ENCODE measurements at regions not wholly inside any gene's neighbourhood (a gene's known extent, or its start where the extent isn't known, plus 50 kb on each side); places are given as distances from the start of the nearest gene placed in this dataset.

GRCh38 chr2:199581935-199582360 lies 124.2 kb upstream of the SATB2 start:
- Histone ChIP-seq H3K27me3 (ENCODE audit: control insufficient read depth, insufficient read depth, low read length) (no peaks in the 10 kb centered on the region), H3K36me3 (ENCODE audit: control insufficient read depth, insufficient read depth, low read length) (no peaks in the 10 kb centered on the region), H3K4me3 (ENCODE audit: low read depth, low read length) (no peak overlapping the region)
- no peak for DNase-seq (ENCODE audit: low read depth)
- TF ChIP-seq CTCF (IDR thresholded peaks at IDR 0.05; ENCODE audit: insufficient read depth, low read length, poor library complexity, severe bottlenecking) = no peak

GRCh38 chr2:199581408-199581807 lies 123.7 kb upstream of the SATB2 start:
- Histone ChIP-seq H3K4me3 (ENCODE audit: low read depth, low read length) (no peak overlapping the region), H3K27me3 (ENCODE audit: control insufficient read depth, insufficient read depth, low read length) (no peaks in the 10 kb centered on the region)
- no peak for DNase-seq (ENCODE audit: low read depth)

GRCh38 chr2:199575416-199575815 lies 117.7 kb upstream of the SATB2 start:
- DNase-seq (ENCODE audit: low read depth) = no peak
- Histone ChIP-seq H3K27me3 (ENCODE audit: control insufficient read depth, insufficient read depth, low read length) (no peaks in the 10 kb centered on the region), H3K4me3 (ENCODE audit: low read depth, low read length) (no peak overlapping the region), H3K36me3 (ENCODE audit: control insufficient read depth, insufficient read depth, low read length) (no peaks in the 10 kb centered on the region)
- TF ChIP-seq CTCF (IDR thresholded peaks at IDR 0.05; ENCODE audit: insufficient read depth, low read length, poor library complexity, severe bottlenecking) = no peak

More at GRCh38 chr2:199581408-199581807, 123.7 kb upstream of the SATB2 start:
- no peak for TF ChIP-seq CTCF (IDR thresholded peaks at IDR 0.05; ENCODE audit: insufficient read depth, low read length, poor library complexity, severe bottlenecking)
- no peaks in the 10 kb centered on the region for H3K36me3 ChIP-seq (ENCODE audit: control insufficient read depth, insufficient read depth, low read length)

GRCh38 chr2:199572571-199572970 lies 114.8 kb upstream of the SATB2 start:
- H3K4me3 ChIP-seq (ENCODE audit: low read depth, low read length) = no peak overlapping the region
- H3K36me3 ChIP-seq (ENCODE audit: control insufficient read depth, insufficient read depth, low read length) = no peaks in the 10 kb centered on the region
- DNase-seq (ENCODE audit: low read depth) = no peak
- no peaks in the 10 kb centered on the region for H3K27me3 ChIP-seq (ENCODE audit: control insufficient read depth, insufficient read depth, low read length)
- TF ChIP-seq CTCF (IDR thresholded peaks at IDR 0.05; ENCODE audit: insufficient read depth, low read length, poor library complexity, severe bottlenecking) = no peak

GRCh38 chr2:199570934-199571333 lies 113.2 kb upstream of the SATB2 start:
- no peaks in the 10 kb centered on the region for H3K27me3 ChIP-seq (ENCODE audit: control insufficient read depth, insufficient read depth, low read length)
- DNase-seq (ENCODE audit: low read depth) = no peak
- TF ChIP-seq CTCF (IDR thresholded peaks at IDR 0.05; ENCODE audit: insufficient read depth, low read length, poor library complexity, severe bottlenecking) = no peak
- no peaks in the 10 kb centered on the region for H3K36me3 ChIP-seq (ENCODE audit: control insufficient read depth, insufficient read depth, low read length)
- H3K4me3 ChIP-seq (ENCODE audit: low read depth, low read length) = no peak overlapping the region

GRCh38 chr2:199569336-199569735 lies 111.6 kb upstream of the SATB2 start:
- no peak for DNase-seq (ENCODE audit: low read depth)
- H3K27me3 ChIP-seq (ENCODE audit: control insufficient read depth, insufficient read depth, low read length) = no peaks in the 10 kb centered on the region
- no peak for TF ChIP-seq CTCF (IDR thresholded peaks at IDR 0.05; ENCODE audit: insufficient read depth, low read length, poor library complexity, severe bottlenecking)

More at GRCh38 chr2:199569336-199569735, 111.6 kb upstream of the SATB2 start:
- H3K4me3 ChIP-seq (ENCODE audit: low read depth, low read length) = no peak overlapping the region
- no peaks in the 10 kb centered on the region for H3K36me3 ChIP-seq (ENCODE audit: control insufficient read depth, insufficient read depth, low read length)

All from kidney epithelial cell (primary cell).